HCT116 (cell line): ENCODE measurements at regions not wholly inside any gene's neighbourhood (a gene's known extent, or its start where the extent isn't known, plus 50 kb on each side); places are given as distances from the start of the nearest gene placed in this dataset.

Source experiments
- ATAC-seq: fragments of 200-7000 bp; cut with Tn5 transposase; 2 replicates; pipeline ENCODE4 v1.9.1; 2020; ENCODE audit warnings: mild to moderate bottlenecking, moderate library complexity
- BruUV-seq: library from RNA; stranded (reverse); fragments of 400-500 nt; replicated peaks from 2 replicates; lab custom pipeline; 2021; lab: Mats Ljungman, UMichigan
- CTCF ChIA-PET: fragments of 300-600 bp; sonication (Branson Sonifier 250); formaldehyde crosslinking; loops from one replicate; lab custom pipeline; 2021; ENCODE audit warnings: antibody characterized with exemption; lab: Charles Lee
- POLR2A ChIA-PET: fragments of 300-600, 350-600 bp; sonication (Branson Sonifier 250); formaldehyde crosslinking; loops from one replicate; lab custom pipeline; 2021; ENCODE audit warnings: antibody characterized with exemption; lab: Charles Lee
- RAD21 ChIA-PET, 2 experiments: fragments of 300-600 bp; sonication (Branson Sonifier 250); formaldehyde crosslinking; loops; one replicate each; lab custom pipeline; 2023; ENCODE audit warnings: low total read pairs in 2 of 2; ENCODE audit not compliant: uncharacterized antibody in 2 of 2, unreplicated experiment in 2 of 2, low non-redundant PET in 1 of 2; lab: Charles Lee
- DNase-seq: peaks from one replicate; pipeline ENCODE4 v3.0.0-alpha.2; 2010; ENCODE audit warnings: low read depth, low spot score
- H2AFZ ChIP-seq: fragments of 200-600 bp; shearing (Covaris generic), sonication (generic); 2 replicates; pipeline ENCODE4 v1.6.1; 2017; ENCODE audit warnings: low read depth, mixed run types, mixed read lengths, antibody characterized with exemption, low read length; ENCODE audit not compliant: poor library complexity, severe bottlenecking
- H3K27ac ChIP-seq: 2 replicates; pipeline ENCODE4 v1.5.1; 2012; ENCODE audit warnings: low read depth, low read length
- H3K27me3 ChIP-seq: fragments of 200-600 bp; sonication (generic); 2 replicates; pipeline ENCODE4 v1.6.1; 2016; ENCODE audit warnings: mixed run types, low read length, mixed read lengths; ENCODE audit not compliant: insufficient read depth
- H3K36me3 ChIP-seq, 2 experiments: fragments of 200-500 bp in 1 of 2; fragments of 200-600 bp in 1 of 2; sonication (Bioruptor generic) in 1 of 2; sonication (generic) in 1 of 2; 2 replicates each; pipeline versions ENCODE4 v1.5.1 to v1.6.1; 2014 to 2016; ENCODE audit warnings: low read length in 2 of 2, inconsistent platforms in 1 of 2, mixed read lengths in 1 of 2, mixed run types in 1 of 2; ENCODE audit not compliant: insufficient read depth in 2 of 2, control insufficient read depth in 1 of 2
- H3K4me1 ChIP-seq, 2 experiments: fragments of 200-600 bp in 1 of 2; sonication (generic) in 1 of 2; 2 replicates each; pipeline versions ENCODE4 v1.5.1 to v1.6.1; 2012 to 2017; ENCODE audit warnings: low read length in 2 of 2, inconsistent platforms in 1 of 2, mild to moderate bottlenecking in 1 of 2, mixed read lengths in 1 of 2, mixed run types in 1 of 2, moderate library complexity in 1 of 2; ENCODE audit not compliant: insufficient read depth in 2 of 2, control insufficient read depth in 1 of 2
- H3K4me2 ChIP-seq: fragments of 200-600 bp; sonication (generic); 2 replicates; pipeline ENCODE4 v1.6.1; 2017; ENCODE audit warnings: mixed run types, low read length, mixed read lengths
- H3K4me3 ChIP-seq, 2 experiments: fragments of 200-600 bp in 1 of 2; sonication (generic) in 1 of 2; replicated peaks in 1 of 2; 2 replicates each; pipeline ENCODE4 v1.5.1; 2011 to 2016; ENCODE audit warnings: low read length in 2 of 2, control low read depth in 1 of 2, low read depth in 1 of 2, mild to moderate bottlenecking in 1 of 2, mixed read lengths in 1 of 2, mixed run types in 1 of 2
- H3K79me2 ChIP-seq: fragments of 200-600 bp; sonication (generic); 2 replicates; pipeline ENCODE4 v1.6.1; 2017; ENCODE audit warnings: mild to moderate bottlenecking, mixed run types, low read length, moderate library complexity, mixed read lengths; ENCODE audit not compliant: insufficient read depth
- H3K9ac ChIP-seq: fragments of 200-600 bp; sonication (generic); 2 replicates; pipeline ENCODE4 v1.6.1; 2016; ENCODE audit warnings: low read length, mixed read lengths
- H3K9me2 ChIP-seq: fragments of 200-600 bp; sonication (generic), shearing (Covaris generic); 2 replicates; pipeline ENCODE4 v1.6.1; 2017; ENCODE audit warnings: mixed run types, mild to moderate bottlenecking, moderate library complexity; ENCODE audit not compliant: insufficient read depth
- H3K9me3 ChIP-seq, 2 experiments: fragments of 200-500 bp in 1 of 2; fragments of 200-600 bp in 1 of 2; sonication (Bioruptor generic) in 1 of 2; sonication (generic) in 1 of 2; 2 replicates each; pipeline ENCODE4 v1.6.1; 2014 to 2017; ENCODE audit warnings: low read length in 2 of 2, mixed read lengths in 2 of 2, inconsistent platforms in 1 of 2, low read depth in 1 of 2, mild to moderate bottlenecking in 1 of 2, mixed run types in 1 of 2, moderate library complexity in 1 of 2; ENCODE audit not compliant: control insufficient read depth in 1 of 2, insufficient read depth in 1 of 2
- H4K20me1 ChIP-seq: fragments of 200-600 bp; sonication (generic), shearing (Covaris generic); 2 replicates; pipeline ENCODE4 v1.6.1; 2017; ENCODE audit warnings: mixed run types, mild to moderate bottlenecking, moderate library complexity; ENCODE audit not compliant: insufficient read depth
- CEBPB ChIP-seq: IDR thresholded peaks from 2 replicates; pipeline ENCODE4 v1.6.1; 2012; ENCODE audit warnings: low read depth
- CTCF ChIP-seq, 3 experiments: fragments of 200-600 bp in 1 of 3; sonication (generic) in 1 of 3; IDR thresholded peaks in 2 of 3; conservative IDR thresholded peaks in 1 of 3; 2 replicates each; pipeline ENCODE4 v1.5.1; 2012 to 2017; ENCODE audit warnings: low read depth in 2 of 3, low read length in 2 of 3, antibody characterized with exemption in 1 of 3, borderline replicate concordance in 1 of 3, control low read depth in 1 of 3, mild to moderate bottlenecking in 1 of 3, mixed read lengths in 1 of 3, mixed run types in 1 of 3, moderate library complexity in 1 of 3; ENCODE audit not compliant: insufficient read depth in 1 of 3
- ELF1 ChIP-seq: IDR thresholded peaks from 2 replicates; pipeline ENCODE4 v1.6.1; 2012; ENCODE audit warnings: low read depth, borderline replicate concordance
- EZH2phosphoT487 ChIP-seq: fragments of 200-600 bp; IDR thresholded peaks from 2 replicates; pipeline ENCODE4 v1.6.1; 2018; ENCODE audit warnings: antibody characterized with exemption, borderline replicate concordance
- JUND ChIP-seq: IDR thresholded peaks from 2 replicates; pipeline ENCODE4 v1.6.1; 2012
- RAD21 ChIP-seq: IDR thresholded peaks from 2 replicates; pipeline ENCODE4 v1.6.1; 2012; ENCODE audit warnings: low read depth, mild to moderate bottlenecking
- SIN3A ChIP-seq: IDR thresholded peaks from 2 replicates; pipeline ENCODE4 v1.6.1; 2012; ENCODE audit warnings: low read depth
- SP1 ChIP-seq: IDR thresholded peaks from 2 replicates; pipeline ENCODE4 v1.6.1; 2012; ENCODE audit warnings: low read depth
- TCF7L2 ChIP-seq: IDR thresholded peaks from 2 replicates; pipeline ENCODE4 v1.7.0; 2011; ENCODE audit warnings: borderline replicate concordance, inconsistent platforms; ENCODE audit not compliant: insufficient read depth, insufficient read length; ENCODE audit errors: extremely low read depth
- intact Hi-C: fragments of 100-400 bp; cut with micrococcal nuclease; formaldehyde crosslinking; loops from 2 replicates; pipeline ENCODE4 v1.10.0; 2022
- TF ChIP-seq, protein P1 (sequence below): IDR thresholded peaks from 2 replicates; pipeline ENCODE4 v1.6.1; 2012

- Histone ChIP-seq H3K79me2 (no peaks in the 10 kb centered on the region), H3K4me3 (no peak overlapping the region), H3K36me3 (no peaks in the 10 kb centered on the region), H4K20me1 (no peaks in the 10 kb centered on the region), H3K9me2 (no peaks in the 10 kb centered on the region), H3K27ac (no peak overlapping the region), H3K9ac (no peak overlapping the region), H3K4me2 (no peak overlapping the region), H2AFZ (no peak overlapping the region), H3K27me3 (no peaks in the 10 kb centered on the region), H3K9me3 (no peaks in the 10 kb centered on the region), H3K4me1 (no peaks in the 10 kb centered on the region)
- no peak for TF ChIP-seq EZH2phosphoT487
- no peak for ATAC-seq
- no TSS peak for BruUV-seq
- ChIA-PET CTCF (no interaction called here), RAD21 (no interaction called here), POLR2A (no interaction called here)
- intact Hi-C loops: no loop called here
- no peak for DNase-seq
These were observed 502.3 kb downstream of the KCTD12 start for GRCh38 chr13:76383676-76384461.

GRCh38 chr13:76380446-76381065, 505.6 kb downstream of the KCTD12 start:
- H3K4me1 ChIP-seq: no peaks in the 10 kb centered on the region
- no peak for ATAC-seq
- H3K27me3 ChIP-seq: no peaks in the 10 kb centered on the region
- no peaks in the 10 kb centered on the region for H3K9me2 ChIP-seq
- DNase-seq: no peak
- ChIA-PET RAD21 (no interaction called here), CTCF (no interaction called here), POLR2A (no interaction called here)
- no peaks in the 10 kb centered on the region for H3K79me2 ChIP-seq
- no peak overlapping the region for H3K4me2 ChIP-seq
- BruUV-seq: no TSS peak
- no peaks in the 10 kb centered on the region for H3K9me3 ChIP-seq
- TF ChIP-seq, protein P1, sequence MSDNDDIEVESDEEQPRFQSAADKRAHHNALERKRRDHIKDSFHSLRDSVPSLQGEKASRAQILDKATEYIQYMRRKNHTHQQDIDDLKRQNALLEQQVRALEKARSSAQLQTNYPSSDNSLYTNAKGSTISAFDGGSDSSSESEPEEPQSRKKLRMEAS: no peak
- TF ChIP-seq TCF7L2 (no peak), JUND (no peak), SP1 (no peak), RAD21 (no peak), SIN3A (no peak), CTCF (IDR thresholded peaks at IDR 0.05 in 2 of 3, conservative IDR thresholded peaks at IDR 0.05 in 1 of 3; ENCODE audit: borderline replicate concordance in 1 of 3, insufficient read depth in 1 of 3, low read depth in 2 of 3, low read length in 2 of 3) (no peak), CEBPB (no peak), ELF1 (no peak)
- no peak overlapping the region for H2AFZ ChIP-seq
- H3K27ac ChIP-seq: no peak overlapping the region
- H3K4me3 ChIP-seq: no peak overlapping the region
- H3K9ac ChIP-seq: no peak overlapping the region
- no peaks in the 10 kb centered on the region for H4K20me1 ChIP-seq
- H3K36me3 ChIP-seq: no peaks in the 10 kb centered on the region
- intact Hi-C loops: no loop called here
